NOMO-1 treated with DMSO at 0.1 percent for 48 hours (cell line): ENCODE measurements at regions not wholly inside any gene's neighbourhood (a gene's known extent, or its start where the extent isn't known, plus 50 kb on each side); places are given as distances from the start of the nearest gene placed in this dataset.

Experiments used
- DNase-seq: peaks from one replicate; lab custom pipeline; 2025; ENCODE audit not compliant: unreplicated experiment; lab: John Stamatoyannopoulos, UW

DNA sequence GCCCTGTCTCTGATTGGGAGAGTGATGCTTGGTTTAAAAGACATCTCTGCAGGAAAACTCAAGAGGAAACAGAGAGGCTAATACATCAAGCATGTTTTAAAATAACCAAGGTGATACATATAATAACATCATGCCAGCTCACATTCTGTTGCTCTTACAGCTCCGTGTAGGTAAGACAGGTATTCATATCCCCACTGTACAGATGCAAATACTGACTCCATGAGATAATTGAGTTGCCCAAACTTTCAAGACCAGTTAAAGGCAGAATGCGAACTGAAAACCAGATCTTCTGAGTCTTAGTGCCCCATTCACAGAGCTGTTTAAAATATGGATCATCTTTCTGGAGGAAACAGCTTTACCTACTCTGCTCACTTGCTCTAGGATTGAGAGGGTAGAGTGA, 214.0 kb downstream of the PIK3R1 start:
- no peak for DNase-seq

DNA sequence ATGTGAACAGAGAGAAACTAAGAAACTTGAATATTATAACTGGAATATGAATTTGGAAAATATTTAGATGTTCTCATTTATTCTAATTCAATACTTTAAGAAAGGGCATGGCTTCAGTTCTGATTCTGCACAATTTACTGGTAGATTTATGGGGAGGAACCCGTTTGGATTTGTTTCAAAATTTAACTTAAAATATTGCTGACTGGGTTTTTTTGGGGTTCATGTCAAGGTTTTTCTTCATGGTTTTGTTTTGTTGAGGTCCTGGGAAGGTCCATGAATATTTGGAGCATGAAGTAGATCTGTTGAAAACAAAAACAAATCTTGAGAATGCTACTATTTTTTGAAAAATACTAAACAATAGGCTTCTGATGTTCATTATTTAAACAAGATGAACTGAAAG, 214.7 kb downstream of the PIK3R1 start:
- DNase-seq: no peak

DNA sequence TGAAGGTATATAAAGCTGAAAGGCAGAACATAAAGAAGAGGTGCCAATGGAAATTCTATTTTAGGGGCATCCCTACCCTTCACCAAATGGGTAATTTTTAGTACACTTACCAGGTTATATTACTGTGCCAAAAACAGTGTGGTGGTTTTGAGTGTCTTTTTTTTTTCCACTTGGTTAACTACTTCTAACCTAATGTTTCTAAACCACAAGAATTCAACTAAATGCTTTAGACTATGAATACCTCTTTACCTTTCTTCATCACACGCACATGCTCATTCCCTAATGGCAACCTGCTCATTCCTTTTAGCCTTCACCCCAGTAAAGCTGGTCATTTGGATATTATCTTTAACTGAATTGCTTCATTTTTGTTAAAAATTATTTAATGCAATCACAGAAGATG, 215.6 kb downstream of the PIK3R1 start:
- DNase-seq: no peak

DNA sequence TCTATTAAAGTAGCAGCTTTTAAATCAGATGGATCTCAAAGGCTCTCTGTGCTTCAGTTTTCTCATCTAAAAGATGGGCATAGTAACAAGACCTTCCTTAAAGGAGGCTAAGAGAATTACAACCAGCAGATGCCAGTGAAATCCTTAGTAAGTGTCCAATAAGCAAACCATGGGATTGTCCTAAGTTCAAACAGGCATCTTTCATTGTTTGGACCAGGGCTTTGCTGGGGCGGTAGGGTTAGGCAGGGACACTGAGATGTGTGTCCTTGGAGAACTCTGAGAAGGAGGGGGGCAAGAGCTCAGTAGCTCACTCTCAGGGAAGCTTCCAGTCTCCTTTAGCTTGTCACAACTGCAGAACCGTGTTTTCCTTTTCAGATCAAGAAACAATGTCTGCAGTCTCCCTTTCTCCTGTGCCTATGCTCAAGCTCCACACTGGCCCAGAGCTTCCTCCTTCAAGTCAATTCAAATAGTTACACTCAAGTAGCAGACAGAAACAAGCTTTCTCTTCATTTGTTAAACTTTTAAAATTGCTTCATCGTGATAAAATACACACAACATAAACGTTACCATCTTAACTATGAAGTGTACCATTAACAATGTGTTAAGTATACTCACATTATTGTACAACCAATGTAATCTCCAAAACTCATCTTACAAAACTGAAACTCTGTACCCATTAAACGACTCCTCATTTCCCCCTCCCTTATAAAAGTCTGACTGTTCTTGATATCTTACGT, 216.2 kb downstream of the PIK3R1 start:
- no peak for DNase-seq

DNA sequence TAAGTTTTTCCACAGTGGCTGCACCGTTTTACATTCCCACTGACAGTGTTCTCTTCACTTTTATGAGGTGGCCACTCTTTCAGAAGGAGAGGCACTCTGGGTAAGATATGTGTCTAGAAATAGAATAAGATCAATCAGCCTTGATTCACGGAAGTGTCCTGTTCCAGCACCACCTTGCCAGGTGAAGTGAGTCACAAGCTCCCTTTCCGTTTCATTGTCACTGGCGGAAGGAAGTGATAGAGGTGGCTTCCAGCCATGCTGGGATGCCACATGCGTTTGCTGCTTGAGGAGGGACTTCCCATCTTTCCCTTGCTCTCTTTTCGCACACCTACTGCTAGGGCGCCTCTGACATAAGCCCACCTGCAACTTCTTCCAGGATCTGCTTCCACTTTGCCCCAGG, 217.1 kb downstream of the PIK3R1 start:
- DNase-seq: no peak

DNA sequence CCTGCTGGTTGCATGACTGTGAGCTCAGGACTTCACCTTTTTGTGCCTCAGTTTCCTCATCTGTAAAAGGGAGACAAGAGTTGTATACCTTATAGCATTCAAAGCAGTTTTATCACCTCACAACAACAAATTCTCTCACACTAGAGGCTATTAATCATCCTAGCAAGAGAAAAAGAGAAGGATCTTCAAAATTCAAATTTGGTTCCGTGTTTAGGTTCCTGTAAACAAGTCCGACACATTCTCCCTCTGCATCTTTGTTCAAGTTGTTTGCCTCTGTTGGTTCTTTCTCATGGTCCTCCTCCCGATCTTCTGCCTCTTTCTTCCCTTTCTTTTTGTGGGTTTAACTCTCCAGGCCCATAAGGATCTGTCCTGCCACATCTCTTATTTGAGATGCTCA, 218.0 kb downstream of the PIK3R1 start:
- DNase-seq: peak; percentile 18

DNA sequence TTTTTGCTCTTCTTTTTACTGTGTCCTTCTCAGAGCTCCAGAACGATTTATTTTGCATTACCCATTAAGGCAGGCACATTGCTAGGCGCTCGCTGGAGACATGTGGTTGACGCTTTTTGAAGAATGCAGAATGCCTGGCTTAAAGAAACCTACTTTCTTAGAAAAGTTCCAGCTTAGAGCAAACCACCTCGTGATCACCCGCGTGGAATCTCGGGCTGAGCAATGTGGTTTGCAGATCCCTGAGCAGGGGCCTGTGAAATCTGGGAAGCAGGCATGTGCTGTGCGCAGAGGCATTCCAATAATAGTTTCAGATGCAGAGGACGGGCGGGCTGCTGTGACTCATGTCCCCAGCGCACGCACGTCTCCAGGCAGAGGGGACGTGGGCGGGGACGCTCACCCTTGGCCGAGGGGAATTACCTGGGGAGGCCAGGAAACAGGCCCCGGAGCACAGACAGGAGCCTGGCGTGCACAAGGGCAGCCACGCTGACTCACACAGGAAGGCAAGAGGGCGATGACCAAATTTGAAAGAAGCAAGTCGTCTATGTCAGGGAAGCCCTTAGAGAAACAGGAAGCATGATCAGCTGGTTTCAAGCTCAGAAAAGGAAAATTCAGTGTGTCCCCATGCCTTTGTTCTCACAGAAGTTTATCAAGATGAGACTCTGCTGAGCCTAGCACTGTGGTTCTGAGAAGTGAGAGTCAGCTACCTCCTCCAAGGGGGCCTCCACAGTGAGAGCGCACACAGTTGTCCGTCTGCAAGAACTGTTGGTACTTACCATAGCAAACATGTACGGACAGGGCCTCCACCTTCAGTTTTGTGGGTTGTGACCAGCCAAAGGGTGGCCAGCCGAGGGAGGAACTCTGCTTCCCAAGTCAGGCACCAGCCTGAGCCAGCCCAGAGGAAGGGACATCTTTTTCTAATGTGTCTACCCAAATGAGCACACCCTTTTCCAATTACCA, 218.6 kb downstream of the PIK3R1 start:
- peak; percentile 95 for DNase-seq

DNA sequence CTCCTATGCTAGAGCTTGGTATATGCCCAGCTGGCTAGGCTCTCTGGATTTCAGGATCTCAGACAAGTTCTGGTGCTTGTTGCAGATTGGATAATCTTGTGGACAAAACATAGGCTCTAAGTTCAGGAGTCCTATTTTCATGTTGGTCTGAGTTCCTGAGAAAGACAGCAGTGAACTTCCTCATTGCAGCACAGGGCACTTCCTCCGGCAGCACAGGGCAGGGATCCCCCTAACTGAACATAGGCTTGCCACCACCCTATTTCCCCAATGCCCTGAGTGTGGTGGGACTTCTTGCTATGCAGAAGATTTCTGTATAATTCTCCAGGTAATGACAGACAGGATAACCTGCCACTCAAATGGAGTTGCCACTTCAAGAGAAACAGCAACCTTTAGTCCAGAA, 220.1 kb downstream of the PIK3R1 start:
- DNase-seq: peak; percentile 60

DNA sequence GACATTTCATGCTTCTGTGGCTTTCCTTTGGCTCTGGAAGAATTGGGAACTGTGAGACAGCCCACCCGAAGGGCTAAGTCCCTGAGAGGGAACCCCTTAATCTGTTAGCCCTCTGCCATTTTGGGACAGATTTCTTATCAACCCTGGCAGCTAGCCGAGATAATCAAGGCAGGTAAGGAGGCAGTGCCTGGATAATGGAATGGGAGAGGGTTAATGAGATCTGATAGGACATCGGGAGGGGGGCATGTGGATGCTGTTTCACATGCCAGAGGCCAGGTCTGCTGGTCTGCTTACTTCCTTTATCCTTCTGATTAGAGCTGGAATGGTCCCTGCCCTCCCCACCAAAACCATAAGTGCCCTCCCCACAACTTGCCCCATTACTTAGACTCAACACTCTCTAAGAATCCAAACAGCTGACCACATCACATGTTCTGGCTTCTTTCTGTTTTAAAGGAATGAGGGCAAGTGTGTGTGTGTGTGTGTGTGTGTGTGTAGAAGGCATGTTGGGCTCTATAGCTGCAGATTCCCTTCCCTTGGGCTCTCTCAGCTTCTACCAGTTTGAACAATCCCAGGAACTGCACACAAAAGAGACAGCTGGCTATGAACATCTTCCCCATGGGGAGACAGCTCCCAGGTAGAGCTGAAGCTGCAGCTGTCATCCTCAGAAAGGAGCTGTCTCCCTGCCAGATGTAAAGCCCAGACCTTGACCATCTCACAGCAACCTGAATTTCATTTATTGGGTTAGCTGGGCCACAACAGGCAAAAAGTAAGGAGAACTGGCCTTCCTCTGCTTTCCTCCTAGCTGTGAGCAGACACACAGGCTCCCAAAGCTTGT, 221.3 kb downstream of the PIK3R1 start:
- no peak for DNase-seq

DNA sequence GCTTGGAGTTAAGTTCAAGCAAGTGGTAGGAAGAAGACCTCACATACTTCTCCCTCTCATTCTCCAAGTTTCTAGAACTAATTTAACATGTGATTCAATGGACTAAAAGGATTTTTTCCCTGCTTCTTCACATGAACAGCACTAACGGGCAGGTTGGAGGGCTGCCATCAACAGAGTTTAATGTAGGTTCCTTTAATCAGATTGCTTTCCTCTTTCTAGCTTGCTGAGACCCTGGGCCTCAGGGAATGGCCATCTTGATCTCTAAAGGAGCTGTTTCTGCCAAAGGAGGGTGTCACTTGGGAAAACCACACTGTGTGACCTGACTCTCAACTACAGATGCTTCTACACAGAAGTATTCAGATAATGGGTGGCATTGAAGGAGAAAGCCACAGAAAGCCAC, 223.3 kb downstream of the PIK3R1 start:
- DNase-seq: no peak

DNA sequence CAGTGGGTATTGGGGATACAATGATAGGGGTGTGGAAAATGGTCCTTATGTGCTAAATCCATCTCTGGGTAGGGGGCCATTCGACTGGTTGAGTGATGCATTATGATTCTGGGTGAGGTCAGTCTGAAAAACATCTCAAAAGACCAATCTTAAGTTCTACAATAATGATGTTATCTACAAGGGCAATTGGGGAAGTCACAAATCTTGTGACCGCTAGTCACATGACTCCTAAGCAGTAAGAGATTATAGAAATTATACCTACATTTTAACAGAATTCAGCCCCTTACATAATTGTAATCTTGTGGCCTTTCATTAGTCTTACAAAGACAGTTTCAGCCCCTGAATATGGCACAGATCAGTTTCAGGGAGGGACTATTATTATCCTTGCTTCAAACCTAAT, 224.7 kb downstream of the PIK3R1 start:
- DNase-seq: no peak

DNA sequence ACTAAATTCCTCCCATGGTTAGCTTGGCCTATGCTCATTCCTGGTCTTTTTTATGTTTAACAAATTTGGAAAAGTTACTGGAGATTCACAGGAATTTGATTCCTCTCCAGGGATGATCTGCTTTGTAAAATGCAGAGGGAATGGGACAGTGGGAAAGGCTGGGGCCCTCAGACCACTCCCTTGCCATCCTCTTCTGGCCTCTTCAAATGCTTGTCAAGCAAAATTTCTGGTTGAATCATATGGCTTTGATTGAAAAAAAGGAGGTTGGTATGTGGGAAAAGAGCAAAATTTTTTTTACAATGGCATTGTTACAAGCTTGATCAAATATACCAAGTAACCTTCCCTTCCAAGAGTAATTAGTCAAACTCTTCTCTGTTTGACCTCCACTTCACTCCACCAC, 225.1 kb downstream of the PIK3R1 start:
- no peak for DNase-seq

DNA sequence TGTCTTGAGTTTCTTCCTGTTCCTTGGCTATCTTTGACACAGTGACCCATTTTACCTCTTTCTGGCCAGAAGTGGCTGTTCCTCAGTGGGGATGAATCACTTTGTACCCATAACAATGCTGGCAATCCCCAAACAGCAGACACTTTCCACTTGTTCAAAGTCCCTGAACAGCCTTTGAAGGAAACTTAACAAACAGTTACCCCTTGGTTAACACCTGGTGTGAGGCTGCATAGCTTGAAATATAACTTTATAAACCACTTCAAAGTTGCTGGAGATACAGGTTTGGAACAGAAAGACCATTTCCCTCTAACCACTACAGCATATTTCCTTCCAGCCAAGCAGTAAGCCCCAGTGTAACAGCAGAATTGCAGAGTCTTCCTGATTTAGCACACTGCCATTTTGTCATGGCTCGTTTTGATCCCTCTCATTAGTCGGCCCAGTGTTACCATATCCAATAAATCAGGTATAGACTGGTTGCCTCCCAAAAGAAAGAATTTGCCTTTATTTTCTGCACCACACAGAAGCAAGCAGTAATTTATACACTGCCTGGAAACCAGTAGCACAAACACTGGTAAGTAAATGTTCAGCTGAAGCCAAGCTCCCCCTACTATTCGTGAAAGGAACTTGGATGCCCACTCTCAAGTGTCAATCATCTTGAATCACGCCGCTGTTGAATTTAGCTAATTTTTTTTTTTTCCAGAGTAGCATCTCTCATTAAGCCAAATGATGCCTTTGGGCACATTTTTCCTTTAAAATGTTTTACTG, 225.9 kb downstream of the PIK3R1 start:
- DNase-seq: no peak

DNA sequence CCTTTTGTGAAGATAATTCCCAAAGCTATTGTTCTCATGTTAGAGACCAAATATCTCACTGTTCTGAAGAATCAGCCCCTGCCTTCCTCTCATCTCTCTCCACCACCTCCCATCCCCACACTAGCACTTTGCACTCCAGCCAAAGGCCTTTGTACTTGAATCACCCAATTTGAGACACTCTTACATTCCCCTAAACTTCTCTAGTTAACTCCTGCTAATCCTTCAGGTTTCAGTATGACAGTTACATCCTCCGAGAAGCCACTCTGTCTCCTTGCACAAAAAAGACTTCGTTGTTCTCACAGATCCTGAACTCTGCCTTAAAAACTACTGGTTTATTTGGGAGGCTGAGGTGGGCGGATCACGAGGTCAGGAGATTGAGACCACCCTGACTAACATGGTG, 227.5 kb downstream of the PIK3R1 start:
- DNase-seq: no peak

DNA sequence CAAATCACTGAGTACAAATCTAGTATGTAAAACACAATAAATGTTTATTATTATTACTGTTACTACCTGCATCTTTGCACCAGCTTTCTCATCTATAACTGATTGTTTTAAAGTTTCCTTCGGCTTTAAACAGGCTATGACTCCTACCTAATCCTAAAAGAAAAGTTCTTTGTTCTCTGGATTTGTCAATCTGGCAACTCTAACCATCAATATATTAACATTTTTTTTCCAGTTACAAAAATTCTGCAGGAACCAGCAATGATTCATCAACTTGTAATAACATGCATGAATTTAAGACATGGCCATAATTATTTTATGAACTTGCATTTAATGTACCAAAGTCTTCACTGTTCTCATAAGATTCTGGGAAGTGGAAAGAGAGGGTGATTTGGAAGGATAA, 228.5 kb downstream of the PIK3R1 start:
- DNase-seq: no peak

DNA sequence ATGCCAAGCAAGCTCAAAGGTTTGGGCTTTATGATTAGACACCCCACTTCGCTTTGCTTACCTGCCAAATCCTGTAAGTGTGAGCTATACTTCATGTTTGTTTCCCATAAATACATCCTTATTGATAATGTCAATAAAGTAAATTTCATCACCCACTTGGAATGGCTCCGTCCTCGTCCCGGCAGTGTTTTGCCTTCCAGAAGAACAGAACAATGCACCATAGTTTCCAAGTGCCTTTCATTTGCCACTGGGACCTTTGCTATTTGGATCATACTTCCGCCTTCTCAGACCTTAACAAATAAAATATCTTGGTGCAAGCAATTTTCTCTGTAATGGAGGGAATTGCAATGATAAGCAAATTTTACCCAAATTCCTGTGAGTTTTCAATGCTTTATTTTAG, 229.3 kb downstream of the PIK3R1 start:
- no peak for DNase-seq

DNA sequence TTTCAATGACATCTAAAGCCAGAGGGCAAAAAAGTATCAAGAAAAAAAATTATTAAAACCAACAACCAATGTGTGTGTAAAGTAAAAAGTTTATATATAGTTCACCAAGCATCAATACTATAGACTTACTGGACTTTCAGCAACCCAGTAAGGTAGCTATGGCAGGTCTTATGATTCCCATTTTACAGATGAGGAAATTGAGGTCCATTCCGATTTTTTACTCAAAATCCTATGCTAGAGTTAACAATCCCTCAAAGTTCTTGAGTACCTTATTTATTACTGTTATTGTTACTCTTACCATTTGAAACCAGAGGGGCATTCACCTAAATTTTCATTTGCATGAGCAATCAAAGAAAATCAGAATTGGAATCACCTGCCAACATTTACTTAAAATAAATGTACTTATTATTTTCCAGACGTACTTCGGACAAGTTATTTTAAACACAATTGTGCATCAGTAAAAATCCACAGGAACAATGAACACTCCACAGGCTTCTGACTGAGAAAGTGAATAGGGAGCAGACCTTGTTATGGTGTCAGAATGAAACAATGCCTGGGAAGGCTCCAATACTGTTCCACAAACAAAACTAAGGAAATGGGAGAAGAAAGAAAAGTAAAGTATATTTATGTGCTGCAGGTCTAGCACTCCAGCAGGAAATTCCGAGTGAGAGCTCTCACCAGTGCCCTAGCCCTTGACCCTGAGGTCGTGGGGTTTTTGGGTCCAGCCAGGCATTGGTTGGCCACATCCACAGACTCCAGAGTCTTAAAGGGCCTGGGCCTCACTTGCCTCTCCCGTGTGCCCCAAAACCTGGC, 229.9 kb downstream of the PIK3R1 start:
- DNase-seq: no peak

DNA sequence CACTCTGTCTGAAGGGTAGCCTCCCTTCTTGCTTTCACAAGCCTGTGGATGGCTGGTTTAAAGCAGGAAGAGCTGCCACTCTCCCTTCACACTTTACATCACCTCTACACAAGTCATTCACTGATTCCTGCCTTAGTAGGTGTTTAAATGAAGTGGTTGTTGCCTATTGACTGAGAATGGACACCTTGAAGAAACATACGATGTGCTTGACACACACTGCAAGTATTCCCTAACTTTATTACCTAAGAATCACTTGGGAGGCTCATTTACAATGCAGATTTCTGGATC, 230.5 kb downstream of the PIK3R1 start:
- no peak for DNase-seq

DNA sequence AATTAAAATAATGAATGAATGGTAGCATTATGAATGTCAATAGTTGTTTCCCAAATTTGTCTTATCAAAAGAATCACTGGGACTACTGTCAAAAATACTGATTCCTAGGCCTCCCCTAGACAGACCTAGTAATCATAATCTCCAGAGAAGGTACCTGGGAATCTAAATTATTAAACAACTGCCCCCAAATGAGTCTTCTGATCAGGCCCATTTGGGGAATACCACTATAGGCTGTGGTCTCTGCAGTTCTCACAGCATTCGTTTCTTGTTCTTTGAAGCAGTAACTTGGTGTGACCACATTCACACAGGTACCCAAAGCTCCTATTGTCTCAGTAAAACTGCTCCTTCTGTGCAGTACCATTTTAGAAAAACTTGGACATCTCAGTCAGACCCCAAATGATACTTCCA, 230.9 kb downstream of the PIK3R1 start:
- no peak for DNase-seq
